ENCODE measurements at regions not wholly inside any gene's neighbourhood (a gene's known extent, or its start where the extent isn't known, plus 50 kb on each side); places are given as distances from the start of the nearest gene placed in this dataset.

DNA sequence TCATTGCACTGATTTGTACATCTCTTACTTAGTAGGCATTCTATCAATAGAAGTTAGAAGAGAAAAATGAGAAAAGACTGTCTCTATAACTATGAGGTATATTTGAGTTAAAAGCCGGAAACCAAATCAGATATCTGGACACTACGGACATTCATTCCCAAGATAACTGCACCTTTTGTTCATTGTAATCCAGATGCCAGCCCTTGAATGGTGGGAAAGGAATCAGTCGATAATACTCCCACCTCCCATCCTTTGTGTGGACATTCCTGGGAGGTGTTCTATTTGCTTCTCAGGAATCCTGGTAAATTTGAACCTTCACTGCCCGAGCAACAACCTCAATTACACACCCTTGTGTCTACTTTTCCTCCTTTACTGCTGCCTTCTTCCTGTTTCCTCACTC lies 225.2 kb downstream of the CHD9NB start:
- H3K4me1 ChIP-seq (replicated peaks) = no peaks in the 10 kb centered on the region
- no peak overlapping the region for H3K27ac ChIP-seq
- intact Hi-C loops (cut with DNase I) = no loop called here
- 58% methylated on average over 4 of the region's 4 CpGs for WGBS
- no peak overlapping the region for H3K4me3 ChIP-seq
- no peak for DNase-seq (ENCODE audit: low spot score)
- H3K27me3 ChIP-seq (replicated peaks; ENCODE audit: insufficient read depth) = no peaks in the 10 kb centered on the region
- no peaks in the 10 kb centered on the region for H3K9me3 ChIP-seq
- TF ChIP-seq POLR2A (IDR thresholded peaks at IDR 0.05) = no peak
- TF ChIP-seq, protein P1, sequence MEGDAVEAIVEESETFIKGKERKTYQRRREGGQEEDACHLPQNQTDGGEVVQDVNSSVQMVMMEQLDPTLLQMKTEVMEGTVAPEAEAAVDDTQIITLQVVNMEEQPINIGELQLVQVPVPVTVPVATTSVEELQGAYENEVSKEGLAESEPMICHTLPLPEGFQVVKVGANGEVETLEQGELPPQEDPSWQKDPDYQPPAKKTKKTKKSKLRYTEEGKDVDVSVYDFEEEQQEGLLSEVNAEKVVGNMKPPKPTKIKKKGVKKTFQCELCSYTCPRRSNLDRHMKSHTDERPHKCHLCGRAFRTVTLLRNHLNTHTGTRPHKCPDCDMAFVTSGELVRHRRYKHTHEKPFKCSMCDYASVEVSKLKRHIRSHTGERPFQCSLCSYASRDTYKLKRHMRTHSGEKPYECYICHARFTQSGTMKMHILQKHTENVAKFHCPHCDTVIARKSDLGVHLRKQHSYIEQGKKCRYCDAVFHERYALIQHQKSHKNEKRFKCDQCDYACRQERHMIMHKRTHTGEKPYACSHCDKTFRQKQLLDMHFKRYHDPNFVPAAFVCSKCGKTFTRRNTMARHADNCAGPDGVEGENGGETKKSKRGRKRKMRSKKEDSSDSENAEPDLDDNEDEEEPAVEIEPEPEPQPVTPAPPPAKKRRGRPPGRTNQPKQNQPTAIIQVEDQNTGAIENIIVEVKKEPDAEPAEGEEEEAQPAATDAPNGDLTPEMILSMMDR (IDR thresholded peaks at IDR 0.05) = no peak
- TF ChIP-seq POLR2AphosphoS5 (IDR thresholded peaks at IDR 0.05) = no peak
- no peaks in the 10 kb centered on the region for H3K36me3 ChIP-seq

- no peaks in the 10 kb centered on the region for H3K36me3 ChIP-seq
- H3K4me3 ChIP-seq = no peak overlapping the region
- WGBS = 78% methylated on average over 5 of the region's 5 CpGs
- intact Hi-C loops (cut with DNase I) = no loop called here
- TF ChIP-seq POLR2A (IDR thresholded peaks at IDR 0.05) = no peak
- TF ChIP-seq POLR2AphosphoS5 (IDR thresholded peaks at IDR 0.05) = no peak
- TF ChIP-seq, protein P1 (IDR thresholded peaks at IDR 0.05) = no peak
- H3K27me3 ChIP-seq (replicated peaks; ENCODE audit: insufficient read depth) = no peaks in the 10 kb centered on the region
- H3K9me3 ChIP-seq = no peaks in the 10 kb centered on the region
- H3K4me1 ChIP-seq (replicated peaks) = no peaks in the 10 kb centered on the region
- no peak for DNase-seq (ENCODE audit: low spot score)
- no peak overlapping the region for H3K27ac ChIP-seq
These were observed 226.8 kb downstream of the CHD9NB start for GRCh38 chr16:52825892-52826291.

- no peaks in the 10 kb centered on the region for H3K9me3 ChIP-seq
- 83% methylated on average over 3 of the region's 3 CpGs for WGBS
- intact Hi-C loops (cut with DNase I) = no loop called here
- no peak overlapping the region for H3K27ac ChIP-seq
- no peak for DNase-seq (ENCODE audit: low spot score)
- TF ChIP-seq, protein P1 (IDR thresholded peaks at IDR 0.05) = no peak
- TF ChIP-seq POLR2AphosphoS5 (IDR thresholded peaks at IDR 0.05) (no peak), POLR2A (IDR thresholded peaks at IDR 0.05) (no peak)
- H3K4me1 ChIP-seq (replicated peaks) = no peaks in the 10 kb centered on the region
- no peaks in the 10 kb centered on the region for H3K36me3 ChIP-seq
- H3K4me3 ChIP-seq = no peak overlapping the region
- H3K27me3 ChIP-seq (replicated peaks; ENCODE audit: insufficient read depth) = no peaks in the 10 kb centered on the region
These were observed 232.9 kb downstream of the CHD9NB start for GRCh38 chr16:52819808-52820207.

GRCh38 chr16:52819405-52819804 lies 233.3 kb downstream of the CHD9NB start:
- no peak for TF ChIP-seq POLR2A (IDR thresholded peaks at IDR 0.05)
- TF ChIP-seq, protein P1 (IDR thresholded peaks at IDR 0.05) = no peak
- no peak for TF ChIP-seq POLR2AphosphoS5 (IDR thresholded peaks at IDR 0.05)
- Histone ChIP-seq H3K4me1 (replicated peaks) (no peaks in the 10 kb centered on the region), H3K9me3 (no peaks in the 10 kb centered on the region), H3K36me3 (no peaks in the 10 kb centered on the region), H3K27me3 (replicated peaks; ENCODE audit: insufficient read depth) (no peaks in the 10 kb centered on the region), H3K27ac (no peak overlapping the region), H3K4me3 (no peak overlapping the region)
- intact Hi-C loops (cut with DNase I) = no loop called here
- 90% methylated on average over 7 of the region's 7 CpGs for WGBS
- DNase-seq (ENCODE audit: low spot score) = no peak

DNA sequence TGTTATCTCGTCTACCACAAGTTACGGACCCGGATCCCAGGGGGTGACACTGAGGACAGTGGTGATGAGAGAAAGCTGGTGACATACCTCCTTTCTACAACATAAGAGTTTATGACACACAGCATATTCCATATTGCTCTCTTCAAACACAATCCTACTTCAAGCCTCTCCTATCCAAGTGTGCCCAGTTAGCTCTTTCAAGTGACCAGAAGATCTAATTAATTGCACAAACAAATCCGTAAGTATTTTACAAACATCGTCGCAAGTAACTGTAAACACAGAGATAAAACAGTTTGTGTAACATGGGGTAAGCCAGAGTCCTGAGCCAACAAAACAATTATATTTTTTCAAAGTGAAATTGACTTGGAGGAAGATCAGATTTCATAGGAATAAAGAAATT lies 235.0 kb downstream of the CHD9NB start:
- H3K27ac ChIP-seq = no peak overlapping the region
- no peak overlapping the region for H3K4me3 ChIP-seq
- no peaks in the 10 kb centered on the region for H3K36me3 ChIP-seq
- TF ChIP-seq, protein P1 (IDR thresholded peaks at IDR 0.05) = no peak
- TF ChIP-seq POLR2A (IDR thresholded peaks at IDR 0.05) = no peak
- H3K27me3 ChIP-seq (replicated peaks; ENCODE audit: insufficient read depth) = no peaks in the 10 kb centered on the region
- DNase-seq (ENCODE audit: low spot score) = no peak
- no peaks in the 10 kb centered on the region for H3K9me3 ChIP-seq
- no peaks in the 10 kb centered on the region for H3K4me1 ChIP-seq (replicated peaks)
- intact Hi-C loops (cut with DNase I) = no loop called here
- WGBS = 50% methylated on average over 6 of the region's 6 CpGs
